BE2C (cell line): ENCODE measurements at regions not wholly inside any gene's neighbourhood (a gene's known extent, or its start where the extent isn't known, plus 50 kb on each side); places are given as distances from the start of the nearest gene placed in this dataset.

ENCODE experiments used
- DNase-seq: peaks from one replicate; pipeline ENCODE4 v3.0.0-alpha.2; 2020
- H3K27me3 ChIP-seq: fragments of 250-450 bp; sonication (Bioruptor Pico); 2 replicates; pipeline ENCODE4 v1.5.1; 2020; ENCODE audit warnings: mild to moderate bottlenecking
- H3K36me3 ChIP-seq: fragments of 250-450 bp; sonication (Bioruptor Pico); 2 replicates; pipeline ENCODE4 v1.5.1; 2020; ENCODE audit warnings: mild to moderate bottlenecking
- H3K4me1 ChIP-seq: fragments of 250-450 bp; sonication (Bioruptor Pico); 2 replicates; pipeline ENCODE4 v1.5.1; 2020
- H3K4me3 ChIP-seq: 2 replicates; pipeline ENCODE4 v1.5.1; 2011; ENCODE audit warnings: low read depth, low read length
- H3K9me3 ChIP-seq: fragments of 250-450 bp; sonication (Bioruptor Pico); 2 replicates; pipeline ENCODE4 v1.5.1; 2020
- CTCF ChIP-seq: IDR thresholded peaks from 2 replicates; pipeline ENCODE4 v1.5.1; 2012; ENCODE audit warnings: mild to moderate bottlenecking, low read depth, low read length

GRCh38 chr2:136441979-136442714, 323.2 kb upstream of the THSD7B start:
- DNase-seq = no peak
- Histone ChIP-seq H3K36me3 (no peaks in the 10 kb centered on the region), H3K27me3 (no peaks in the 10 kb centered on the region), H3K4me3 (no peak overlapping the region), H3K9me3 (no peaks in the 10 kb centered on the region), H3K4me1 (no peaks in the 10 kb centered on the region)
- no peak for TF ChIP-seq CTCF

DNA sequence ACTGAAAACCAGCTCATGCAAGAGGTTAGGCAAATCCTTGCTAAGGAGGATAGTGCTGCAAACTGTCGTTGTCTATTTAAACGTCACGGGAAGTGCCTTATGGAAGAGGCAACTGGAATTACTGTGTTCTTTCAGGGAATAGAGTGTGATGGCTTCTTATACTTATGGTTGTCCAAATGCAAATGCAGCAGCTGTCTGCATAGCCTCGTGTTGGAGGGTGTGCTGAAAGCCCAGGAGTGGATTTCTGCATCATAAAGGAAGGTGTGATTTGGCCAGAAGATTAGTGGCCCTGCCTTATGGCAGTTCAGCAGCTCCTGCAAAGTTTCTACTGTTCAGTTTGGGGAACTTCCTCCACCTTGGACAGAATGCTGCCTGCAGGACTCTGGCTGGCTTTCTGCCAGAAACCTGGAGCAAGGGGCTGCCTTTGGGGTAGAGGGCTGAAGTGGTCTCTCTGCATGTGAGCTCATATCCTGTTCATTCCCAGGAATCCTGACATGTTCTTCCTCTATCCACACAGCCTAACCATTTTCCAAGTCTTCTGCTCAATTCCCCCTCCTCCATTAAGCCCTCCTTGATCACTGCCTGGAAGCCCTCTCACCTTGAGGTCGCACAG, 321.2 kb upstream of the CXCR4 start:
- Histone ChIP-seq H3K36me3 (no peaks in the 10 kb centered on the region), H3K4me3 (no peak overlapping the region), H3K9me3 (no peaks in the 10 kb centered on the region), H3K4me1 (no peaks in the 10 kb centered on the region), H3K27me3 (no peaks in the 10 kb centered on the region)
- DNase-seq = no peak
- no peak for TF ChIP-seq CTCF

GRCh38 chr2:136437461-136437860, 319.5 kb upstream of the CXCR4 start:
- Histone ChIP-seq H3K4me3 (no peak overlapping the region), H3K27me3 (no peaks in the 10 kb centered on the region), H3K9me3 (no peaks in the 10 kb centered on the region), H3K4me1 (no peaks in the 10 kb centered on the region), H3K36me3 (no peaks in the 10 kb centered on the region)
- no peak for DNase-seq
- TF ChIP-seq CTCF = no peak

DNA sequence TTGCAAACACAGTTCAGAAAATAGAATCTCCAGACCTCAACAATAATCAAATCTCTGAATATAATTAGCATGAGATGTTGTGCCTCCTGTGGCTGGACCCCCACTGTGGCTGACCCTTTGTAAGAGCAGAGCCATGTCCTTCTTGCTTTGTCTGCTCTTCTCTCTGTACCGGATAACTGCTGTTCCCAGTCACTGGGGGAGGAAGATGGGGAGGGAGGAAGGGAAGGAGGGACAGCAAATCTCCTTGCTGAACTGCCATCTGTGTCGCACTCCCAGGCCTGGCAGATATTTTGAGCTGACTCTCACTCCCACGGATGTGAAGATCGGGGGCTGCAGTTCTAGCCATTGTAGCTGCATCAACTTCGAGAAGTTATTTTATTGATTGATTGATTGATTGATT, 319.0 kb upstream of the CXCR4 start:
- no peak for DNase-seq
- Histone ChIP-seq H3K27me3 (no peaks in the 10 kb centered on the region), H3K9me3 (no peaks in the 10 kb centered on the region), H3K36me3 (no peaks in the 10 kb centered on the region), H3K4me3 (no peak overlapping the region), H3K4me1 (no peaks in the 10 kb centered on the region)
- TF ChIP-seq CTCF = no peak

GRCh38 chr2:136434251-136434715, 316.3 kb upstream of the CXCR4 start:
- Histone ChIP-seq H3K4me1 (no peaks in the 10 kb centered on the region), H3K27me3 (no peaks in the 10 kb centered on the region), H3K4me3 (no peak overlapping the region), H3K36me3 (no peaks in the 10 kb centered on the region), H3K9me3 (no peaks in the 10 kb centered on the region)
- no peak for DNase-seq
- TF ChIP-seq CTCF = no peak

GRCh38 chr2:136433261-136433660, 315.3 kb upstream of the CXCR4 start:
- H3K27me3 ChIP-seq = no peaks in the 10 kb centered on the region
- H3K36me3 ChIP-seq = no peaks in the 10 kb centered on the region
- no peak overlapping the region for H3K4me3 ChIP-seq
- no peaks in the 10 kb centered on the region for H3K4me1 ChIP-seq
- H3K9me3 ChIP-seq = no peaks in the 10 kb centered on the region
- DNase-seq = no peak
- TF ChIP-seq CTCF = no peak
